Neural progenitor cell (in vitro differentiated cells): ENCODE measurements at regions not wholly inside any gene's neighbourhood (a gene's known extent, or its start where the extent isn't known, plus 50 kb on each side); places are given as distances from the start of the nearest gene placed in this dataset.

Experiments used
- EZH2 ChIP-seq: fragments of 200-600 bp; sonication (generic); IDR thresholded peaks from 2 replicates; pipeline ENCODE4 v1.6.1; 2017; ENCODE audit warnings: antibody characterized with exemption, mild to moderate bottlenecking, moderate library complexity
- EZH2phosphoT487 ChIP-seq: fragments of 200-600 bp; sonication (generic); IDR thresholded peaks from 2 replicates; pipeline ENCODE4 v1.6.1; 2017; ENCODE audit warnings: antibody characterized with exemption
- TF ChIP-seq, protein P1 (sequence below): fragments of 200-600 bp; sonication (generic); IDR thresholded peaks from 2 replicates; pipeline ENCODE4 v1.5.1; 2017; ENCODE audit warnings: antibody characterized with exemption, mild to moderate bottlenecking

DNA sequence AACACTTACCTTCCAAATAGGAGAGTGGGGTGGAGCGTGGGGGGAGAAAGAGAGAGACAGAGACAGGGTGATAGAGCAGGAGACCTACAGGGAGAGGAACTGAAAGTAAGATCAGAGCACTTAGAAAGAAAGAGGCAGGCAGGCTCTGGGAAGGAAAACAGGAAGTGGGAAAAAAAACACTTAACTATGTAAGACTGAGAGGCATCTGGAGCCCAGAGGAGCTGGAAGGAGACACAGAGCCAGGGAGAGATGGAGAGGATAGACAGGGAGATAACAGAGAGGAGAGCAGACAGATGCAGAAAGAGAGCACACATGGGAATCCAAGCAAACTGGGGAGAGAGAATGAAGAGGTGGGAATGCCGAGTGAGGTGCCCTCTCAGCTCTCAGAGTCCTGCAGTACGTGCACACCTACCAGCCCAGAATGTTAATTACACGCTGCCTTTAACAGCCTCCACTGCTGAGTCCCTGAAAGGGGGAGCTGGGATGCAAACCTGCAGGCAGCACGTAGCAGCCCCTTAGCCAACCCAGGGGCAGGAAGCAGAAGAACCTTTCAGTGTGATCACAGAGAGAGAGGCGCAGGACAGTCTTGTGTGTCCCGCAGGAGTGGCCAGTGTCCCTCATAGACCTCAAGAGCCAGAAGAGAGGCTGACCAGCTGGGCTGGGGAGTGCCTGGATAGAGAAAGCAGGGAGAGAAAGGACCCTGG, 132.7 kb upstream of the LRFN2 start:
- TF ChIP-seq EZH2phosphoT487 (no peak), EZH2 (no peak)
- TF ChIP-seq, protein P1, sequence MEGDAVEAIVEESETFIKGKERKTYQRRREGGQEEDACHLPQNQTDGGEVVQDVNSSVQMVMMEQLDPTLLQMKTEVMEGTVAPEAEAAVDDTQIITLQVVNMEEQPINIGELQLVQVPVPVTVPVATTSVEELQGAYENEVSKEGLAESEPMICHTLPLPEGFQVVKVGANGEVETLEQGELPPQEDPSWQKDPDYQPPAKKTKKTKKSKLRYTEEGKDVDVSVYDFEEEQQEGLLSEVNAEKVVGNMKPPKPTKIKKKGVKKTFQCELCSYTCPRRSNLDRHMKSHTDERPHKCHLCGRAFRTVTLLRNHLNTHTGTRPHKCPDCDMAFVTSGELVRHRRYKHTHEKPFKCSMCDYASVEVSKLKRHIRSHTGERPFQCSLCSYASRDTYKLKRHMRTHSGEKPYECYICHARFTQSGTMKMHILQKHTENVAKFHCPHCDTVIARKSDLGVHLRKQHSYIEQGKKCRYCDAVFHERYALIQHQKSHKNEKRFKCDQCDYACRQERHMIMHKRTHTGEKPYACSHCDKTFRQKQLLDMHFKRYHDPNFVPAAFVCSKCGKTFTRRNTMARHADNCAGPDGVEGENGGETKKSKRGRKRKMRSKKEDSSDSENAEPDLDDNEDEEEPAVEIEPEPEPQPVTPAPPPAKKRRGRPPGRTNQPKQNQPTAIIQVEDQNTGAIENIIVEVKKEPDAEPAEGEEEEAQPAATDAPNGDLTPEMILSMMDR, result no peak
